ENCODE measurements at regions not wholly inside any gene's neighbourhood (a gene's known extent, or its start where the extent isn't known, plus 50 kb on each side); places are given as distances from the start of the nearest gene placed in this dataset.

- 61% methylated on average over 3 of the region's 3 CpGs for WGBS, 2 donors
- no peaks in the 10 kb centered on the region for H3K9me3 ChIP-seq
- H3K27ac ChIP-seq: no peak overlapping the region
- intact Hi-C loops (cut with DNase I; ENCODE audit: low total_unique reads): no loop called here
- no peak for DNase-seq
- no peaks in the 10 kb centered on the region for H3K36me3 ChIP-seq (ENCODE audit: low read depth, missing control alignments)
- no peaks in the 10 kb centered on the region for H3K4me1 ChIP-seq
- H3K27me3 ChIP-seq: no peaks in the 10 kb centered on the region
- TF ChIP-seq, protein P1, sequence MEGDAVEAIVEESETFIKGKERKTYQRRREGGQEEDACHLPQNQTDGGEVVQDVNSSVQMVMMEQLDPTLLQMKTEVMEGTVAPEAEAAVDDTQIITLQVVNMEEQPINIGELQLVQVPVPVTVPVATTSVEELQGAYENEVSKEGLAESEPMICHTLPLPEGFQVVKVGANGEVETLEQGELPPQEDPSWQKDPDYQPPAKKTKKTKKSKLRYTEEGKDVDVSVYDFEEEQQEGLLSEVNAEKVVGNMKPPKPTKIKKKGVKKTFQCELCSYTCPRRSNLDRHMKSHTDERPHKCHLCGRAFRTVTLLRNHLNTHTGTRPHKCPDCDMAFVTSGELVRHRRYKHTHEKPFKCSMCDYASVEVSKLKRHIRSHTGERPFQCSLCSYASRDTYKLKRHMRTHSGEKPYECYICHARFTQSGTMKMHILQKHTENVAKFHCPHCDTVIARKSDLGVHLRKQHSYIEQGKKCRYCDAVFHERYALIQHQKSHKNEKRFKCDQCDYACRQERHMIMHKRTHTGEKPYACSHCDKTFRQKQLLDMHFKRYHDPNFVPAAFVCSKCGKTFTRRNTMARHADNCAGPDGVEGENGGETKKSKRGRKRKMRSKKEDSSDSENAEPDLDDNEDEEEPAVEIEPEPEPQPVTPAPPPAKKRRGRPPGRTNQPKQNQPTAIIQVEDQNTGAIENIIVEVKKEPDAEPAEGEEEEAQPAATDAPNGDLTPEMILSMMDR (IDR thresholded peaks at IDR 0.05): no peak
- no peak for TF ChIP-seq POLR2A (IDR thresholded peaks at IDR 0.05)
- no peak overlapping the region for H3K4me3 ChIP-seq
Observed at GRCh38 chr6:77040568-77041195, 422.6 kb downstream of the HTR1B start.

DNA sequence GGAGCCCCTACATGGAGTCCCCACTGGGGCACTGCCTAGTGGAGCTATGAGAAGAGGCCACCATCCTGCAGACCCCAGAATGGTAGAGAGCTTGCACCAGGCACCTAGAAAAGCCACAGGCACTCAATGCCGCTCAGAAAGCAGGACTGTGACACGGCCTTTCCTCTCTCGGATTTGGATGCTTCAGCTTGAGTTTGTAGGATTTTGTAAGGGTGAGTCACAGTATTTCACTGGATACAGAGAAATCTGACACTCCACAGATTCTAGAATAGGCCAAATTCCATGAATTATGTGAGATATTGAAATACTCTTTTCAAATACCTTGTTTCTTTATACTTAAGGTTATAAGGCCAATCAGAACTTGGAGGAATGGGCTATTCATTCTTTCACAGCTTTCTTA, 424.5 kb downstream of the HTR1B start:
- no peaks in the 10 kb centered on the region for H3K36me3 ChIP-seq (ENCODE audit: low read depth, missing control alignments)
- H3K27me3 ChIP-seq: no peaks in the 10 kb centered on the region
- no peaks in the 10 kb centered on the region for H3K4me1 ChIP-seq
- DNase-seq: no peak
- H3K27ac ChIP-seq: no peak overlapping the region
- H3K4me3 ChIP-seq: no peak overlapping the region
- intact Hi-C loops (cut with DNase I; ENCODE audit: low total_unique reads): no loop called here
- 58 to 78% methylated on average over 3 of the region's 3 CpGs for WGBS, 2 donors
- no peaks in the 10 kb centered on the region for H3K9me3 ChIP-seq
- no peak for TF ChIP-seq POLR2A (IDR thresholded peaks at IDR 0.05)
- TF ChIP-seq, protein P1 (IDR thresholded peaks at IDR 0.05): no peak

- DNase-seq: no peak
- H3K4me3 ChIP-seq: no peak overlapping the region
- intact Hi-C loops (cut with DNase I; ENCODE audit: low total_unique reads): no loop called here
- TF ChIP-seq, protein P1 (IDR thresholded peaks at IDR 0.05): no peak
- no peak for TF ChIP-seq POLR2A (IDR thresholded peaks at IDR 0.05)
- H3K9me3 ChIP-seq: no peaks in the 10 kb centered on the region
- 94 to 100% methylated on average over 1 of the region's 1 CpG for WGBS, 2 donors
- H3K36me3 ChIP-seq (ENCODE audit: low read depth, missing control alignments): no peaks in the 10 kb centered on the region
- no peak overlapping the region for H3K27ac ChIP-seq
- no peaks in the 10 kb centered on the region for H3K27me3 ChIP-seq
- no peaks in the 10 kb centered on the region for H3K4me1 ChIP-seq
Observed at GRCh38 chr6:77037439-77037838, 425.9 kb downstream of the HTR1B start.

DNA sequence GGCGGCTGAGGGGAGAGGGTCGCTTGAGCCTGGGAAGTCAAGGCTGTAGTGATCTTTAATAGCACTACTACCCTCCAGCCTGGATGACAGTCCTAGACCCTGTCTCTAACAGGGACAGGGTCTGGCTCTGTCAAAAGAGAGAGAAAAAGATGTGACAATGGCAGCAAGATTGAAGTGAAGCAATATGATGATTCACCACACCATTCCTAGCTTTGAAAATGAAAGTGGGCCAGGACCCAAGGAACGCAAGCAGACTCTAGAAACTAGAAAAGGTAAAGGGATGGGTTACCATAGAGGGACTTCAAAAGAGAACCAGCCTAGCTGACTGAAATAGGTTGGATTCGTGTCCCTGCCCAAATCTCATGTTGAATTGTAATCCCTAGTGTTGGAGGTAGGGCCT, 426.9 kb downstream of the HTR1B start:
- H3K9me3 ChIP-seq: no peaks in the 10 kb centered on the region
- 65 to 82% methylated on average over 4 of the region's 4 CpGs for WGBS, 2 donors

GRCh38 chr6:77034161-77034560, 429.1 kb downstream of the HTR1B start:
- Histone ChIP-seq H3K9me3 (no peaks in the 10 kb centered on the region), H3K4me1 (no peaks in the 10 kb centered on the region), H3K27me3 (no peaks in the 10 kb centered on the region), H3K27ac (no peak overlapping the region), H3K4me3 (no peak overlapping the region), H3K36me3 (ENCODE audit: low read depth, missing control alignments) (no peaks in the 10 kb centered on the region)
- no peak for DNase-seq
- TF ChIP-seq, protein P1 (IDR thresholded peaks at IDR 0.05): no peak
- TF ChIP-seq POLR2A (IDR thresholded peaks at IDR 0.05): no peak
- 48 to 57% methylated on average over 4 to 5 of the region's 5 CpGs for WGBS, 2 donors
- intact Hi-C loops (cut with DNase I; ENCODE audit: low total_unique reads): no loop called here

More for the DNA sequence above, 426.9 kb downstream of the HTR1B start:
- Histone ChIP-seq H3K27me3 (no peaks in the 10 kb centered on the region), H3K4me3 (no peak overlapping the region), H3K27ac (no peak overlapping the region), H3K36me3 (ENCODE audit: low read depth, missing control alignments) (no peaks in the 10 kb centered on the region), H3K4me1 (no peaks in the 10 kb centered on the region)
- intact Hi-C loops (cut with DNase I; ENCODE audit: low total_unique reads): no loop called here
- no peak for DNase-seq
- TF ChIP-seq, protein P1 (IDR thresholded peaks at IDR 0.05): no peak
